ENCODE measurements at regions not wholly inside any gene's neighbourhood (a gene's known extent, or its start where the extent isn't known, plus 50 kb on each side); places are given as distances from the start of the nearest gene placed in this dataset.
A peak's percentile ranks its signal among the peaks of the same experiment; 100 is the strongest.

DNA sequence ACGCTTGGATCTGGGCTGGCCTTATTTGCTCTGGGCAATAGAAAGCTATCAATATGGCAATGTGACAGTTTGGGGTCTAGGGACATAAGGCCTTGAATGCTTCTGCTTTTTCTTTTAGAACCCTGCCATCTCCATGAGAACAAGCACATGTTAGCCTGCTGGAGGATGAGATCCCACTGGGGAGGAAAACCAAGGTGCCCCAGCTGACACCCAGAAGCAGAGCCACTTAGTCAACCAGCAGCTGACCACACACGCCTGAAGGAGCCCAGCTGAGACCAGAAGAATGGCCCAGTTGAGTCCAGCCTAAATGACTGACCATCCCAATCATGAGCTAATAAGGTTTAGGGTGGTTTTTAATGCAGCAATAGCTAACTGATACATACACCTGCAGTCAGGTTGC lies 171.2 kb downstream of the AHSP start:
- no peak for DNase-seq (ENCODE audit: low read depth in 1 of 2, low spot score in 1 of 2)
- Histone ChIP-seq H3K4me3 (replicated peaks; ENCODE audit: insufficient read depth, low read length) (no peak overlapping the region), H3K27me3 (ENCODE audit: insufficient read depth, poor library complexity, severe bottlenecking) (peaks cover 18% of the 10 kb centered on the region), H3K27ac (replicated peaks) (no peak overlapping the region)
- TF ChIP-seq, protein P1, sequence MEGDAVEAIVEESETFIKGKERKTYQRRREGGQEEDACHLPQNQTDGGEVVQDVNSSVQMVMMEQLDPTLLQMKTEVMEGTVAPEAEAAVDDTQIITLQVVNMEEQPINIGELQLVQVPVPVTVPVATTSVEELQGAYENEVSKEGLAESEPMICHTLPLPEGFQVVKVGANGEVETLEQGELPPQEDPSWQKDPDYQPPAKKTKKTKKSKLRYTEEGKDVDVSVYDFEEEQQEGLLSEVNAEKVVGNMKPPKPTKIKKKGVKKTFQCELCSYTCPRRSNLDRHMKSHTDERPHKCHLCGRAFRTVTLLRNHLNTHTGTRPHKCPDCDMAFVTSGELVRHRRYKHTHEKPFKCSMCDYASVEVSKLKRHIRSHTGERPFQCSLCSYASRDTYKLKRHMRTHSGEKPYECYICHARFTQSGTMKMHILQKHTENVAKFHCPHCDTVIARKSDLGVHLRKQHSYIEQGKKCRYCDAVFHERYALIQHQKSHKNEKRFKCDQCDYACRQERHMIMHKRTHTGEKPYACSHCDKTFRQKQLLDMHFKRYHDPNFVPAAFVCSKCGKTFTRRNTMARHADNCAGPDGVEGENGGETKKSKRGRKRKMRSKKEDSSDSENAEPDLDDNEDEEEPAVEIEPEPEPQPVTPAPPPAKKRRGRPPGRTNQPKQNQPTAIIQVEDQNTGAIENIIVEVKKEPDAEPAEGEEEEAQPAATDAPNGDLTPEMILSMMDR (IDR thresholded peaks at IDR 0.05; ENCODE audit: insufficient read depth, low read length) = no peak
- no peak for TF ChIP-seq POLR2AphosphoS5 (IDR thresholded peaks at IDR 0.05; ENCODE audit: low read depth)
- TF ChIP-seq SPI1 (IDR thresholded peaks at IDR 0.05; ENCODE audit: borderline replicate concordance, low read depth) = no peak
- TF ChIP-seq, protein P2, sequence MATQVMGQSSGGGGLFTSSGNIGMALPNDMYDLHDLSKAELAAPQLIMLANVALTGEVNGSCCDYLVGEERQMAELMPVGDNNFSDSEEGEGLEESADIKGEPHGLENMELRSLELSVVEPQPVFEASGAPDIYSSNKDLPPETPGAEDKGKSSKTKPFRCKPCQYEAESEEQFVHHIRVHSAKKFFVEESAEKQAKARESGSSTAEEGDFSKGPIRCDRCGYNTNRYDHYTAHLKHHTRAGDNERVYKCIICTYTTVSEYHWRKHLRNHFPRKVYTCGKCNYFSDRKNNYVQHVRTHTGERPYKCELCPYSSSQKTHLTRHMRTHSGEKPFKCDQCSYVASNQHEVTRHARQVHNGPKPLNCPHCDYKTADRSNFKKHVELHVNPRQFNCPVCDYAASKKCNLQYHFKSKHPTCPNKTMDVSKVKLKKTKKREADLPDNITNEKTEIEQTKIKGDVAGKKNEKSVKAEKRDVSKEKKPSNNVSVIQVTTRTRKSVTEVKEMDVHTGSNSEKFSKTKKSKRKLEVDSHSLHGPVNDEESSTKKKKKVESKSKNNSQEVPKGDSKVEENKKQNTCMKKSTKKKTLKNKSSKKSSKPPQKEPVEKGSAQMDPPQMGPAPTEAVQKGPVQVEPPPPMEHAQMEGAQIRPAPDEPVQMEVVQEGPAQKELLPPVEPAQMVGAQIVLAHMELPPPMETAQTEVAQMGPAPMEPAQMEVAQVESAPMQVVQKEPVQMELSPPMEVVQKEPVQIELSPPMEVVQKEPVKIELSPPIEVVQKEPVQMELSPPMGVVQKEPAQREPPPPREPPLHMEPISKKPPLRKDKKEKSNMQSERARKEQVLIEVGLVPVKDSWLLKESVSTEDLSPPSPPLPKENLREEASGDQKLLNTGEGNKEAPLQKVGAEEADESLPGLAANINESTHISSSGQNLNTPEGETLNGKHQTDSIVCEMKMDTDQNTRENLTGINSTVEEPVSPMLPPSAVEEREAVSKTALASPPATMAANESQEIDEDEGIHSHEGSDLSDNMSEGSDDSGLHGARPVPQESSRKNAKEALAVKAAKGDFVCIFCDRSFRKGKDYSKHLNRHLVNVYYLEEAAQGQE (IDR thresholded peaks at IDR 0.05; ENCODE audit: insufficient replicate concordance, low read depth) = no peak
- no peak for TF ChIP-seq GABPA (IDR thresholded peaks at IDR 0.05; ENCODE audit: low read depth)

- Histone ChIP-seq H3K27me3 (ENCODE audit: insufficient read depth, poor library complexity, severe bottlenecking) (peaks cover 18% of the 10 kb centered on the region), H3K27ac (replicated peaks) (no peak overlapping the region), H3K4me3 (replicated peaks; ENCODE audit: insufficient read depth, low read length) (no peak overlapping the region)
- no peak for TF ChIP-seq POLR2AphosphoS5 (IDR thresholded peaks at IDR 0.05; ENCODE audit: low read depth)
- TF ChIP-seq, protein P1 (IDR thresholded peaks at IDR 0.05; ENCODE audit: insufficient read depth, low read length) = no peak
- TF ChIP-seq GABPA (IDR thresholded peaks at IDR 0.05; ENCODE audit: low read depth) = no peak
- TF ChIP-seq SPI1 (IDR thresholded peaks at IDR 0.05; ENCODE audit: borderline replicate concordance, low read depth) = no peak
- TF ChIP-seq, protein P2 (IDR thresholded peaks at IDR 0.05; ENCODE audit: insufficient replicate concordance, low read depth) = no peak
- no peak for DNase-seq (ENCODE audit: low read depth in 1 of 2, low spot score in 1 of 2)
These were observed 171.9 kb downstream of the AHSP start for GRCh38 chr16:31699601-31700000.

GRCh38 chr16:31700200-31700529 lies 172.5 kb downstream of the AHSP start:
- H3K4me3 ChIP-seq (replicated peaks; ENCODE audit: insufficient read depth, low read length) = peak overlapping the region; percentile 34
- H3K27me3 ChIP-seq (ENCODE audit: insufficient read depth, poor library complexity, severe bottlenecking) = peaks cover 18% of the 10 kb centered on the region
- H3K27ac ChIP-seq (replicated peaks) = no peak overlapping the region
- no peak for TF ChIP-seq POLR2AphosphoS5 (IDR thresholded peaks at IDR 0.05; ENCODE audit: low read depth)
- TF ChIP-seq GABPA (IDR thresholded peaks at IDR 0.05; ENCODE audit: low read depth) = no peak
- no peak for TF ChIP-seq SPI1 (IDR thresholded peaks at IDR 0.05; ENCODE audit: borderline replicate concordance, low read depth)
- TF ChIP-seq, protein P1 (IDR thresholded peaks at IDR 0.05; ENCODE audit: insufficient read depth, low read length) = no peak
- TF ChIP-seq, protein P2 (IDR thresholded peaks at IDR 0.05; ENCODE audit: insufficient replicate concordance, low read depth) = no peak
- no peak for DNase-seq (ENCODE audit: low read depth in 1 of 2, low spot score in 1 of 2)
